GM18505 (cell line): ENCODE measurements at regions not wholly inside any gene's neighbourhood (a gene's known extent, or its start where the extent isn't known, plus 50 kb on each side); places are given as distances from the start of the nearest gene placed in this dataset.

Experiments used
- ATAC-seq: cut with Tn5 transposase; IDR thresholded peaks from one replicate; pipeline ENCODE4 v1.9.1; 2021; ENCODE audit not compliant: unreplicated experiment
- POLR2A ChIP-seq: IDR thresholded peaks from 4 replicates; pipeline ENCODE4 v1.6.1; 2011; ENCODE audit warnings: borderline replicate concordance; ENCODE audit not compliant: insufficient read depth, insufficient read length; ENCODE audit errors: extremely low read depth

DNA sequence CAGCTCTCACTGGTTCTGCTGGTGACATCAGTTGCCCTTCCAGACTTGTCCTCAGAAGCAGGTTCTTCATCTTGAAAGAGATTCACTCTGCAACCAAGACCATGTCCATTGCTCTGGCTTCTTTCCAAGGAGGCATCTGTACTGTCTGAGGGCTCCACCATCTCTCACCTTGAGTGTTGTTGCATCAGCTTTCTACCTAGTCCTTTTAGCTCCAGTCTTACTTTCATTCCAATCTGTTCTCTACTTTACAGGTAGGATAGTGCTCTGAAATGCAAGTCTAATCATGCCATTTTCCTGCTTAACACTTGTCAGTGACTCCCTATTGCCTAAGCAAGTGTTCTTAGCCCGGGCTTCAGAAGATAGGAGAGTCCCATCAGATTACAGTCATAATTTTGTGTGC, 117.7 kb downstream of the EN1 start:
- TF ChIP-seq POLR2A = no peak

DNA sequence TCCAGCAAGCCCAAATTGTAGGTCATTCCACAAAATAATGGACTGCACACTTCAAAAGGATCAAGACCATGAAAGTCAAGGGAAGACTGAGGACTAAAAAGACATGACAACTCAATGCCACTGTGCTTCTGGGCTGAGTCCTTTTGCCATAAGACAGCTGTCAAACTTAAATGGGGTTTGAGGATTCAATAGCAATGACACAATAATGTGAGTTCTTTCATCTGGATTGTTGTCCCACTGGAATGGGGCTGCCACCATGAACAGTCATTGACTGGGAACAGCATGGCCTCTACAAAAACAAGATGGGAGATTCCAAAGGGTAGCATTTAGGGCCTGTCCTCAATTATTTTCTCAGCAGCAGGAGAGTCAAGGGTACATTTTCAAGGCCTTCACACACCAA, 118.5 kb downstream of the EN1 start:
- no peak for ATAC-seq
- no peak for TF ChIP-seq POLR2A

More for the DNA sequence above, 117.7 kb downstream of the EN1 start:
- ATAC-seq = no peak

DNA sequence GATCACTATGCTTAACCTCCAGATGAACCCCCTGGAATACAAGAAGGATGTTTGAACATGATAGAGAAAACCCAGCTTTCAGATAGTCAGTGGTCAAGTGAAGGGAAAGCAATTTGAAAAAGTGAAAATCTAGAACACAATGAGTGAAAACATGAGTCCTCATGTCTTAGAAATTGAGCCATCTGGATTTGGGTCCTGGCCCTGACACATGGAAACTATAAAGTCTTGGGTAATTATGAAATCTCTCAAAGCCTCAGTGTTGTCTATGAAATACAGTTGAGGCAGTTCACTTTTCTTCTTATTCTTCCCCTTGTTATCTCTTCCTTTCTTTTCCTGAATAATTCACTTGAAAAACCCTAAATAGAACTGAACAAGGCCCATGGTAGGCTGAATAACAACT, 120.6 kb downstream of the EN1 start:
- ATAC-seq = no peak
- no peak for TF ChIP-seq POLR2A

DNA sequence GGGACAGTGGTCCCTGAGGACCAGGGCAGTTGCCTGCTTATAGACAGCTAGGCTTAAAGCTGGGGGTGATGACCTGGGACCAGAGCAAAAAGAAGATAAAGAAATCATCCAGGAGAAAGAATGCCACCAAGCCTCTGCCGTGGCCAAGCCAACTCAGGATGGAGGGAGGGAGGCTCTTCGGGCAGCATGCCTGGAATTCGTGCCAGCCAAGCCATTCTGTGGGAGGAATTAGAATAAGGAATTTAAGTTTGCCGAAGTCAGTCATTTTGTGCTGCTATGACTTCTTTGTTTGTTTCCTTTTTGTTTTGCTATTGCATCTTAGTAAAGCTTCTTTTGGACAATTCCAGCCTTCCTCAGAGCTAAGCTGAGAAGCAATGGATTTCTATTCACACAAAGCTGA, 124.1 kb downstream of the EN1 start:
- no peak for ATAC-seq
- no peak for TF ChIP-seq POLR2A

DNA sequence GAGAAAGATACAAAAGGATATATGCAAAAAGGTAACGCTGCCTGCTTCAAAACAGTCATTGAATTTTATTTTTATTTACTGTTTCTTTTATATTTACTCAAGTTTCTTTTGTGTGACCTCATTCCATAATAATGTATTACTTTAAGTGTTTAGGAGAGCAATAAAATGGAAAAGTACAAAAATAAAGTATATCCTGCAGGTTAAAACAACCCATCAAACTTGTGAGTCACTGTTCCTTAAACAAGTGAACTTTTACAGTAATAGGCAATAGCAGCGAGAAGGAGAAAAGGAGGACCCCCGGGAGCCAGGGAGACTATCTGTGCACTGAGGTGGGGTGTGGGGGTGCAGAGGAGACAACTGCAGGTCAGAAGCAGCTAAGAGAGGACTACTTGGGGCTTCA, 124.5 kb downstream of the EN1 start:
- no peak for ATAC-seq
- TF ChIP-seq POLR2A = no peak

DNA sequence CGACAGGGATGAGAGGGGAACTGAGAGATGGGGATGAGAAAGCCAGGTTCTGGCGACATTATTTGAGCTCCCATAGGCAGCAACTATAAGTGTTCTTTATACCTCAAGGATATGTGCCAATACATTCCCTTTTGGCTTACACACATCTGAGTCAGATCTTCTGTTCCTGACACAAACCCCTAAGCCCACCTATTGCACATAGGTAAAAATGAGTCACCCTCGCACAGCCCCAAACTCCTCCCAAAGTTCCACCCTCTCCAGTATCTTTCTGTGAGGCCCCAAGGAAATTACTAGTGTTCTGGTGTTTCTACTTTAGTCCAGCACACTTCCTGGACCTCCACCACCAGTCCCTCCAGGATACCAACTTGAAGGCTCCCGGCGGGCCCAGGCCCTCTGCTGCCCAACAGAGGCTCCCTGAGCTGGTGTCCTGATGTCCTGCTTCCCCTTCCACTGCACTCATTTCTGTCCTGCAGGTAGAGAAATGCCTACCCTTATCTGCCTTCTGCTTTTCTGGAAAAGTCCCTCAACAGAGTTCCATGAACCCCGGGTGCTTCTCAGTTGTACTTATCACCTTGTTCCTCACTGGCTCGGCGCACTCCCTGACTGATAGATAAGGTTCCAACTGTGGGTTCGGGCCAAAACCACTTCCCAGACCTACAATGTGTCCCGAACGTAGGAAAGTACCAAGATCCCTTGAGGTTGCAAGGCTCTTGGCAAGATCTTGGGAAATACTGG, 125.5 kb downstream of the EN1 start:
- no peak for TF ChIP-seq POLR2A
- ATAC-seq = no peak

DNA sequence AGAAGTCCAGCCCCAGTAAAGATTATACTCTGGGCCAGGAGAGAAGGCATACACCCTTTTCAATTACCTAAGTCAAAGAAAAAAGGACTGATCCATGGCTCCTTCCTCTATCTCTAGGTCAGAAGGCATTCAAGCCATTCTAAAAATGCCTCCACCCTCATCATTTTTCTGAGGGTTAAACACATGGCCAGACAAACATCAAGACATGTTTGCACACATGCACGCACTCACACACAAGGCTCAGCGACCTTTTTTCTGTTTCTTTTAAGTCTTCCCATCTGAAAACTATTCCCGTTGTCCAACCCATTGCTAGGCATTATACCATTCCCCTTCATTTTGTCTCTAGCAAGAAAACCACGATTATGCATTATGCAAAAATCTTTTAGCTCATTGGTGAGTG, 126.6 kb downstream of the EN1 start:
- no peak for TF ChIP-seq POLR2A
- ATAC-seq = no peak

DNA sequence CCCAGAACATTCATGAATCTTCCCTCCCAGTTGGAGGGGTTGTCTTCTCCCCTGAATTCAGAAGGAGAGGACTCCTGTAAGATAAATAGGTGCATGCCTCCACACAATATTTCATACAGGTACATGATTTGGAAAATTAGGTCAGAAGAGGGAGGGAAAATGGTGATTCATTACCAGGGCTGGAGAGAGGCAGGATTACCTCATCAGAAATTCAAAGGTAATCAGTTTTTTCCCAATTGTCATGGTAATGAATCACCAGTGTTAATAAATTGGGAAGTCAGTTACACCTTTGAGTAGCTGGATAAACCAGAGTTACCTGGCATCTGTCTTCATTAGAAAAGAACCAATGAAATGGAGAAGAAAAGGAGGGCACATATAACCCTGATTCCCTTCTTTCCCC, 128.5 kb downstream of the EN1 start:
- no peak for TF ChIP-seq POLR2A
- ATAC-seq = no peak

DNA sequence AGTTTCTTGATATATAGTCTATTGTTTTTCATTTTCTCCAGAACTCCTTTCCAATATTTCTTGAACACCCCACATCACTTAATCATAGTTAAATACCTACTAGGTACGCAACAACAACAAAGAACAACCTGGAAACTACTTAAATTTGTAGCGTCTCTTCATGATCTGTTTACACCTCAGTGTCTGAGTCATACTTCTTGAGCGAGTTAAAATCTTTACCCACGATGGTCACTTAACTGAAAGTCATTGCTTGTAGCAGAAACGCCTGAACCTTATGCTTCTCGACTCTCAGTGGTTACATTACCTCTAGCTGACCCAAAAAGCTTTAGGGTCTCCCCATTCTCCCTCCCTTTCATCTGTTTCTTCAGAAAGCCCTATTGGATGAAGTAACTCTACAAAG, 131.3 kb downstream of the EN1 start:
- no peak for TF ChIP-seq POLR2A
- no peak for ATAC-seq

DNA sequence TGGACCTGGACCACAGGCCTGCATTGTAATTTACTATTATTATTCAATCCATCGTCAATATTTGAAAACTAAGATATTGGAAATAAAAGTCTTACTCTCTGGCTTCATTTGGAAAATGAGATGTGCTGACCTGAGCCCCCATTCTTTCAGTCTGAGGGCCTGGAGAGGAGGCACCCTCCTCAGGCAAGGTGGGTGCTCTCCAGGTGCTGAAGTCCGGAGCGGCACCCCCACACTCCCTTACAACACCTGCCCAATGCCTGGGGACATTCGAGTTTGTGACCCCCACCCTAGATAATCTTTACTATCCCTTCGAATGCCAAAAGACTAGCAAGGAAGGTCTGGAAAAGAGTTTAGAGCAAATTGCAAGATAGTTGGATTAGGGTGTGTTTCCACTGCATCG, 133.3 kb downstream of the EN1 start:
- no peak for ATAC-seq
- no peak for TF ChIP-seq POLR2A

DNA sequence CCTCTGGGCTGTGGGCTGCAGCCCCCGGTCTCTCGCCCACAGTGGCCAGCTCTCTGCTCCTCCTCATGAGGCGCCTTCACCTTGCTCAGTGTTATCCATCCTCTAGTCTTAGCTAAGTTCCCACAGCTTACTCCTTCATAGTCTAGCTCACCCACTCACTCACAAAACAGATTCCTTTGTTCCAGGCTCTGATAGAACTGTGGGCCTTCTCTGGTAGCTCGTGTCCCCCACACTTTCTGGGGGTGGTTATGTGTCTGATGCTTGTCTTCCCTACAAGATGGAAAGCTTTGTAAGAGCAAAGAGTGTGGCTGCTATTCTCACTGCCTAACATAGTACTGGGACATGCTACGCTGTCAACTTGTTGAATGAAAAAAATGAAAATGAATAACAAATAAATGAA, 135.8 kb downstream of the EN1 start:
- ATAC-seq = no peak
- TF ChIP-seq POLR2A = no peak

DNA sequence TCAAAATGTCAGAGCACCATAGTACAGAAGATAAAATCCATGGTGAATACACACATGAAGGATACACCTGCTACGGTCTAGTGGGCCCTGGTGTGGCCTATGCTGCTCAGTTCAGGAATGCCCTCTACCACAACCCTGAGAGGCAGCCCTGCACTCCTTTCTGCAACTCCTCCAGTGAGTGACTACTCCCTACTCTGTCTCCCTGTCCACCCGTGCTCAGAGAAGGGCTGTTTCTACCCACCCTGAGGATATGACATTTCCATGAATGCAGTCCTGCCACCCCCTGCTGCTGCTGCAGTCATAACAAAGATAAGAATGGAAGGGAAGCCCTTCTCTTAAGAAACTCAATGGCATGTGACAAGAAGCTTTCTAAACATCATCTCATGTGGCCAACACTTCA, 137.0 kb downstream of the EN1 start:
- TF ChIP-seq POLR2A = no peak
- no peak for ATAC-seq

DNA sequence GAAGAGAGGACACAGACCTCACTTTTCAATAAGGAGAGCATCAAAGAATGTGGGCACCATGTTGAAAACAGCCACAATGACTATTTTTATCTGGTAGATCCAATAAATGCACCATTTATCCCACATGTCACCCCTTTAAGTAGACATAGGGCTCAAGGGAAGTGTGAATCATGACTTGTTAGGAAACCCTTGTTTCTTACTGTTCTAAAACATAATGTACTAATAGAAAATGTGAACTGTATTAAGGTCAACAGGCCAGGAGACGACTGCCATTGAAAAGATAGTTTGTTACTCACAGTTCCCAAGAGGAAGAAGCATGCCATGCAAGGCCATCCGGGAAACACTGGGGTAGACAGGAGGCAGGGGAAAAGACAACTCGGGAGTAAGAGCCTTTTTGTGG, 137.7 kb downstream of the EN1 start:
- TF ChIP-seq POLR2A = no peak
- ATAC-seq = no peak

DNA sequence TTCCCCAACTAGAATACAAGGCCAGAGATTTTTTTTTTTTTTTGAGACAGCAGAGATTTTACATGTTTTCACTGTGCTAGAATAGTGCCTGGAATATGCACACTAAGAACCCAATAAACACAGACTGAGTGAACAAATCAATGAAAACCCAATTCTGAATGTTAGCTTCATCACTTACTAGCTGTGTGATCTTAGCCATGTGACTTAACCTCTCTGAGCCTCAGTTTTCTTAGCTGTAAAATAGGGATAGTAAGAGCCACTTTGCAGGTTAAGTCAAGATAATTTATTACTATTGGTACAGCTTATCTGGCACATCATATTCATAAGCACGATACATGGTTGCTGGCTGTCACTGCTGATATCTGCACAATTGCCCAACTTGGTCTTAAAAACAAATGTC, 140.6 kb downstream of the EN1 start:
- no peak for ATAC-seq
- no peak for TF ChIP-seq POLR2A

DNA sequence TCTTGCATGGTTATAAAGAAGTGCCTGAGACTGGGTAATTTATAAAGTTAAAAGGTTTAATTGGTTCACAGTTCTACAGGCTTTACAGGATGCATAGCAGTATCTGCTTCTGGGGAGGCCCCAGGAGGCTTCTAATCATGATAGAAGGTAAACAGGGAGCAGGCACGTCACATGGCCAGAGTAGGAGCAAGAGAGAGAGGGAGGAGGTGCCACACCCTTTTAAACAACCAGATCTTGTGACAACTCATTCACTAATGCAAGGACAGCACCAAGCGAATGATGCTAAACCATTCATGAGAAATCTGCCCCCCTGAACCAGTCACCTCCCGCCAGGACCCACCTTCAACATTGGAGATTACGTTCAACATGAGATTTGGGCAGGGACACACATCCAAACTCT, 141.1 kb downstream of the EN1 start:
- TF ChIP-seq POLR2A = no peak
- ATAC-seq = no peak

DNA sequence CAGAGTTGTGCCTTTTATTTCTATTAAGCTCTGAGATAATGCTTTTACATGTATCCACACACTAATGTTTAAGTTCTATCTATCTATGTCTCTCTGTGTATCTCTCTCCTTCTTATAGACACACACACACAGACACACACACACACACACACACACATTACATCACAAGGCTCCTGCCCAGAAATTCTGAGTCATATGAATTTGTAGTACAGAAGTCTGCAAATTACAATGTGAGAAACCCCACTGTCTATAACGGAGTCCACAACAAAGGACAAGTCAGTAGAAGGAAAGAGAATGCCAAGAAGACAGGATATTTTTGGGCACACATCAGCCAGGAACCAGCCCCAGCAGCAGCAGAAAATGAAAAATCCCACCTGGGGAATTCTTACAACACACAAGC, 142.4 kb downstream of the EN1 start:
- TF ChIP-seq POLR2A = no peak
- ATAC-seq = no peak
